ENCODE measurements at regions not wholly inside any gene's neighbourhood (a gene's known extent, or its start where the extent isn't known, plus 50 kb on each side); places are given as distances from the start of the nearest gene placed in this dataset.

GRCh38 chr5:18027241-18027867, 393.1 kb downstream of the TAF11L14 start:
- DNase-seq (ENCODE audit: low spot score): no peak
- no peak for TF ChIP-seq MTERF4 (CRISPR knock-in tag; IDR thresholded peaks at IDR 0.05)
- no peak for TF ChIP-seq TEAD3 (CRISPR knock-in tag; optimal IDR thresholded peaks at IDR 0.05; ENCODE audit: borderline replicate concordance)
- no peak for TF ChIP-seq ZNF234 (CRISPR knock-in tag; conservative IDR thresholded peaks at IDR 0.05)
- TF ChIP-seq ZBTB46 (CRISPR knock-in tag; IDR thresholded peaks at IDR 0.05; ENCODE audit: borderline replicate concordance): no peak
- TF ChIP-seq PHB2 (IDR thresholded peaks at IDR 0.05; ENCODE audit: partially characterized antibody): no peak
- TF ChIP-seq NFKB2 (CRISPR knock-in tag; IDR thresholded peaks at IDR 0.05; ENCODE audit: borderline replicate concordance): no peak
- TF ChIP-seq THRA (CRISPR knock-in tag; IDR thresholded peaks at IDR 0.05; ENCODE audit: borderline replicate concordance): no peak
- TF ChIP-seq LCORL (IDR thresholded peaks at IDR 0.05): no peak
- no peak for TF ChIP-seq LCORL (CRISPR knock-in tag; IDR thresholded peaks at IDR 0.05)
- no peak for TF ChIP-seq ZNF784 (CRISPR knock-in tag; IDR thresholded peaks at IDR 0.05; ENCODE audit: borderline replicate concordance)
- no peak for TF ChIP-seq ZNF354B (CRISPR knock-in tag; IDR thresholded peaks at IDR 0.05)
- TF ChIP-seq NCOR1 (IDR thresholded peaks at IDR 0.05; ENCODE audit: borderline replicate concordance, low read length): no peak
- TF ChIP-seq ZNF567 (CRISPR knock-in tag; IDR thresholded peaks at IDR 0.05; ENCODE audit: borderline replicate concordance): no peak
- TF ChIP-seq CREM (IDR thresholded peaks at IDR 0.05): no peak
- no peak for TF ChIP-seq CREM (CRISPR knock-in tag; IDR thresholded peaks at IDR 0.05)
- no peak for TF ChIP-seq ZMAT5 (CRISPR knock-in tag; IDR thresholded peaks at IDR 0.05; ENCODE audit: borderline replicate concordance, low read depth)
- POLR2A ChIA-PET: no interaction called here
- no peaks in the 10 kb centered on the region for H4K20me1 ChIP-seq (ENCODE audit: insufficient read depth, low read length)
- no peaks in the 10 kb centered on the region for H3K36me3 ChIP-seq (replicated peaks in 1 of 2; ENCODE audit: control insufficient read depth in 1 of 2, insufficient read depth in 2 of 2, low read length in 2 of 2)
- no peak overlapping the region for H2AFZ ChIP-seq (ENCODE audit: low read length)
- intact Hi-C loops (cut with micrococcal nuclease; ENCODE audit: unreplicated experiment) (no loop called here), in situ Hi-C loops (cut with HindIII; ENCODE audit: extremely low pct_ligation_motif_present, low pct_unique_long_range_greater_than_20kb) (no loop called here)
- no peak overlapping the region for H3K4me3 ChIP-seq (replicated peaks in 1 of 3; ENCODE audit: insufficient read depth in 1 of 3, low read depth in 2 of 3, low read length in 3 of 3)
- no peaks in the 10 kb centered on the region for H3K4me1 ChIP-seq (ENCODE audit: insufficient read depth, low read length)
- no peak for ATAC-seq
- no peak overlapping the region for H3K4me2 ChIP-seq (ENCODE audit: low read depth, low read length)
- no peak overlapping the region for H3K27ac ChIP-seq (ENCODE audit: extremely low read length, insufficient read depth, low read length)
- CTCF ChIA-PET (ENCODE audit: low intra/inter-chr PET ratio, low total read pairs): no interaction called here
- no peaks in the 10 kb centered on the region for H3K27me3 ChIP-seq (ENCODE audit: control insufficient read depth in 1 of 2, insufficient read depth in 2 of 2, low read length in 2 of 2)
- FAIRE-seq: no peak
- H3K79me2 ChIP-seq (ENCODE audit: insufficient read depth, low read length): no peaks in the 10 kb centered on the region
- H3K9ac ChIP-seq (ENCODE audit: insufficient read depth, low read depth, low read length): no peak overlapping the region
- no TSS peak for BruUV-seq (replicated peaks)
- H3K9me3 ChIP-seq (ENCODE audit: low read length): peaks cover 71% of the 10 kb centered on the region

Measured in HepG2 (cell line).